ENCODE measurements at regions not wholly inside any gene's neighbourhood (a gene's known extent, or its start where the extent isn't known, plus 50 kb on each side); places are given as distances from the start of the nearest gene placed in this dataset.
"Not testable (repeated sequence)": the region's sequence is repeated elsewhere in the genome, so short reads cannot be mapped to it uniquely, and the experiment has no call there.

DNA sequence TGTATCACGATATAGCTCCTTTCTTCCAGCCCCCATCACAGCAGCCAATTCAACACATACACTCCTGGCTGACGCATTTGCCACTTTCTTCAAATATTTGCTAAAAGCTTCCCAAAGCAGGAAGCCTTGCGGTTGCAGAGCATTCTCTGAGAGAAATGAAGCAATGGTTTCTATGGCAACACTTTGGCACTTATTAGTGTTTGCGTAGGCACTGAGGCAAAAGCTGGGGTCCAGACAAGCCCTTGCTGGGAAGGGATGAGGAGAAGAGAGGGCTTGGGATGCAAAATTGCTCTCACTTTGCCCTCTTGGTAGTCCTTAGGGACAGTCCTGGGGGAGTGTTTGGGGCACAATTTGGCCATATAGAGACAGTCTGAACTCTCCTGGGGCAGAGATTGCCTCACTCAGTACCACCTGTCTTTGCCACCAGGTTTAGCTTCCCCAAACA is 55.0 kb upstream of the PAK3 start:
- DNase-seq (ENCODE audit: low spot score), result peak; percentile 64

DNA sequence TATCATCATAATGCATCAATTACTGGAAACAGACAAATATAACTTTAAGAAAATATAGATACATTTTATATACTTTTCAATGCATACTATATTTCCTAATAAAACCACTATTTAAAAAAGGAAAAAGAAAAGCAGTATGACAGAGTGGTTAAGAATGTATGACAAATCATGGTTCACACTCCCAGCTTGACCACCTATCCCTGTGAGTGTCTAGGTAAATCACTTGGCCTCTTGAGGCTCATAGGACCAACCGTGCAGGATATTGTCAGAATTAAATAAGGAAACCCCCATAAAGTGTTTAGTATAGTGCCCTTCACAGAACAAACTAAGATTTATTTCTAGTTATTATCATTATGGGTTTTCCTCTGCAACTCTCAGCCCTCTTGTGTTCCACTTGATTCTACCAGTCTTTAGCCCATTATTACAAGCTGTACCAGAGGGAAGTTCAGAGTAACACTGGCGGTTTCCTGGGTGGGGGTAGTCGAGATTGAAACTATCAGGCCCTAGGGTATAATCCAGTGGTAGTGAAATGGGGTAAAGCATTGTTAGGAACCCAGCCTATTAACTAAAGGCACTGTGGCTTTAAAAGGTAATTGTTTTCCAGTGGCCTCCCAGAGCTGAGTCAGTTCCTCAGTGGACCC is 55.5 kb upstream of the PAK3 start:
- DNase-seq (ENCODE audit: low spot score), result no peak

- no peak for DNase-seq (ENCODE audit: low spot score)
Measured at GRCh38 chrX:111039606-111040005, 56.4 kb upstream of the PAK3 start.

DNA sequence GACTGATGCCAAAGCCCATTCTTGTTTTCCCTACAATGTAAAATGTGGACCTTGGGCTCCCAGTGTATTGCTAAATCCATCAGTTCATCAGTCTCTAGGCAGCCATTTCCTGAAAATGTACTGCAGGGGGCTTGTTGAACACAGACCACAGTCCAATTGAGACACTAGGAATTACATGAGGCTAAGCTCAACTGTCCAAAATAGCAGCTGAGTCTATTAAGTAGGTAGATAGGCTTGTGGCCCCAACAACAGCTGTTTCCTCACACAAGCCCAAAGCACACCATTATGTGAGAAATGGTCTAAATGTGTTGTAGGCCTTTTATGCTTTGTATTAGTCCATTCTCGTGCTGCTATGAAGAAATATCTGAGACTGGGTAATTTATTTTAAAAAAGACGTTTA is 60.0 kb upstream of the PAK3 start:
- no peak for DNase-seq (ENCODE audit: low spot score)

DNA sequence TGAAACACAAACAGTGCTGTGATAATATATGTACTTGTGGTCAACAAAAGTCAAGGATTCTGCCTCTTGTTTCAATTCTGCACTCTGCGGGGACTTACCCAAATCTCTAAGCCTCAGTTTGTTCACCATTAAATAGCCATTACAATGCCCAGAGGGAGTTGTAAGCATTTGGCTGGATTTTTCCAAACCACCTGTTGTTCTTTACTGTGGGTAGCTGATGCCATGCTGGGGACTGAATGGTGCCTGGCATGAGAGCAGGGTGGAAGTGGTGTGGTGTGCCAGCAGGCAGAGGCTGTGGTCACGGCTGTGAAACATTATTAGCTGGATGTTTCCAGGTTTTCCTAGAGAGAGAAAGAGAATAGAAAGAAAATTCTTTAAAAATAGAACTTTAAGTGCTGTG is 60.7 kb upstream of the PAK3 start:
- no peak for DNase-seq (ENCODE audit: low spot score)

DNA sequence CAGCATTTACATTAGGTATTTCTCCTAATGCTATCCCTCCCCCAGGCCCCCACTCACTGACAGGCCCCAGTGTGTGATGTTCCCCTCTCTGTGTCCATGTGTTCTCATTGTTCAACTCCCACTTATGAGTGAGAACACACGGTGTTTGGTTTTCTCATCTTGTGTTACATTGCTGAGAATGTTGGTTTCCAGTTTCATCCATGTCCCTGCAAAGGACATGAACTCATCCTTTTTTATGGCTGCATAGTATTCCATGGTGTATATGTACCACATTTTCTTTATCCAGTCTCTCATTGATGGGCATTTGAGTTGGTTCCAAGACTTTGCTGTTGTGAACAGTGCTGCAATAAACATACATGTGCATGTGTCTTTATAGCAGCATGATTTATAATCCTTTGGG is 73.0 kb upstream of the PAK3 start:
- DNase-seq (ENCODE audit: low spot score), result not testable (repeated sequence)

- no peak for DNase-seq (ENCODE audit: low spot score)
Measured at GRCh38 chrX:111020283-111020682, 75.7 kb upstream of the PAK3 start.

DNA sequence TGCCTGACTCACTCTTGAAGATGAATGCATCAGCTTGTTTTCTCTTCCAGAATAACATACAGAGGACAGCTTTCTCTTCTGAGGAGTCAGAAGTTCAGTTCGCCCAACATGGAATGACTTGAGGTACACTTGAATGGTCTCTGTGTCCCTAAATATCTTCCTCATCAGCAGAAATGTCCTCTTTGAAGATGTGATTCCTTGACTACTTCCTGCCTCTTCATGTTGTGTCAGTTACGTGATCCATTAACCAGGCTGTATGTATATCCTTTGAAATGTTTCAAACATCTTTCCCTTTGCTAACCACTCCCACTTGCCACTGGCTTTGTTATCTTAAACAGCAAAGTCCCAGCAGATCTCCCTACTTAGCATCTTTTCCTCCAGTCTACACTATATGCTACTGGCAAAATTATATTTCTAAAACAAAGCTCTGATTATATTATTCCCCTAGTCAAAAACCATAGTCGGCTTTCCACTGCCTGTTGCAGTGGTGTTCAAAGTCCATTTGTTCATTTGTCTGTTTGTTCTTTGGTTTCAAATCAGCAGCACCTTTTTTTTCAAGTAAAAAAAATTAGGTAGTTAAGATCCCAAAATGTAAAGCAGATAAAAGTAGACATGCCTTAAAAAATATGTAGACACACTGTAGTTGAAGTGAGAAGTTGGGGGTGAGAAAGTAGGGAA is 82.1 kb upstream of the PAK3 start:
- no peak for DNase-seq (ENCODE audit: low spot score)

GRCh38 chrX:111010111-111010510 is 85.9 kb upstream of the PAK3 start:
- DNase-seq (ENCODE audit: low spot score), result no peak

GRCh38 chrX:111009256-111009655 is 86.7 kb upstream of the PAK3 start:
- no peak for DNase-seq (ENCODE audit: low spot score)

DNA sequence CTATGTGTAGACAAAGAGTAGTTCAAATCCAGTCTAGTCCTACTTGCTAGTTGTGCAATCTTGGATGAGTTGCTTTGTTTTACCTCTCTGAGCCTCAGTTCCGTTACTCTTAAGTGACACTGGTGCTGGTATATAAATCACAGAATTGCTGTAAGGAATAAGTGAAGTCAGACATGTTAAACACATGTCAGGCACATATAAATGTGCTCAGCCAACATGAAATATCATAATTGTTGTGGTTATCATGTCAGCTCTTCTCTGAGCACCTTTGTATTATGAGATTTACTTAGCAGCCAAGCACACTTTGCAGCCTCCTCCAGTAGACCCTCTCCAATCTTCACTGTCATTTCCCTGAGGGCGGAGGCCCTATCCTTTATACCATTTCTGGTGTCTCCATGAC is 87.9 kb upstream of the PAK3 start:
- DNase-seq (ENCODE audit: low spot score), result no peak

GRCh38 chrX:111007238-111007637 is 88.8 kb upstream of the PAK3 start:
- DNase-seq (ENCODE audit: low spot score), result no peak

DNA sequence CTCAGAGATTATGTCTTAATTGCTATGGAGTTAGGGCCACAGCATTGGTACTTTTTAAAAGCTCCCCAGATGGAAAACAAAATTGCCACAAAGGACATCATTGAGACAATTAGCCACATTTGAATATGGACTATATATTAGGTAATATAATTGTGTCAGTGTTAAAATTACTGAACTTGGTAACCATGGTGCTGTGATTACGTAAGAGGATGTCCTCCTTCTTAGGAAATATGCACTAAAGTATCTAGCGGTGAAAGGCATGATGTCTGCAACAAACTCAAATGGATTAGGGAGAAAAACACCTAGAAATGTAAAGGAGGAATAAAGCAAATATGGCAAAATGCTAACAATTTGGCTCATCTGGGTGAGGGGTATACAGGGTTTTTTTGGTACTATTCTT is 89.9 kb upstream of the PAK3 start:
- DNase-seq (ENCODE audit: low spot score), result no peak

- no peak for DNase-seq (ENCODE audit: low spot score)
Measured at GRCh38 chrX:111005166-111005565, 90.8 kb upstream of the PAK3 start.

DNA sequence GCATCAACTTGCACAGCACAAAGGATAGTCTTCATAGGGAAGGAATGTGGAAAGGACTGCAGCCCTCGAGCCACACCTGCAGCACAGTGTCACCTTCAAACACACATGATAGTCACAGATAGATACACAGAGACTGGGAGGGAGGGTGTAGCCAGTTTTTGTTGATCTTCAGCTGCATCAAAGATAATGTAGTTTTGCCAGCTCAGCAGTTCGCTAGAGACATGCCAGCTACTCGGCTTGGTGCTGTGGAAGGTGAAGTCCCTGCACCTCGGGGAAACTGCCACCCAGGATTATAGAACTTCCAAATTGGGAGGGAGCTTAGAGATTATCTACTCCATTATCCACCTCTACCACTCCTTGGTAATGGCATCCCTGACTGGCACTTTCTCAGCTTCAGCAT is 92.9 kb upstream of the PAK3 start:
- no peak for DNase-seq (ENCODE audit: low spot score)

- peak; percentile 49 for DNase-seq (ENCODE audit: low spot score)
Measured at GRCh38 chrX:110992611-110993010, 103.4 kb upstream of the PAK3 start.

- DNase-seq (ENCODE audit: low spot score), result no peak
Measured at GRCh38 chrX:110989869-110990268, 106.1 kb upstream of the PAK3 start.

GRCh38 chrX:110989447-110989846 is 106.5 kb upstream of the PAK3 start:
- DNase-seq (ENCODE audit: low spot score), result no peak

- DNase-seq (ENCODE audit: low spot score), result no peak
Measured at GRCh38 chrX:110987292-110987691, 108.7 kb upstream of the PAK3 start.

- no peak for DNase-seq (ENCODE audit: low spot score)
Measured at GRCh38 chrX:110985470-110985869, 110.5 kb upstream of the PAK3 start.

- no peak for DNase-seq (ENCODE audit: low spot score)
Measured at GRCh38 chrX:110983024-110983423, 113.0 kb upstream of the PAK3 start.

DNA sequence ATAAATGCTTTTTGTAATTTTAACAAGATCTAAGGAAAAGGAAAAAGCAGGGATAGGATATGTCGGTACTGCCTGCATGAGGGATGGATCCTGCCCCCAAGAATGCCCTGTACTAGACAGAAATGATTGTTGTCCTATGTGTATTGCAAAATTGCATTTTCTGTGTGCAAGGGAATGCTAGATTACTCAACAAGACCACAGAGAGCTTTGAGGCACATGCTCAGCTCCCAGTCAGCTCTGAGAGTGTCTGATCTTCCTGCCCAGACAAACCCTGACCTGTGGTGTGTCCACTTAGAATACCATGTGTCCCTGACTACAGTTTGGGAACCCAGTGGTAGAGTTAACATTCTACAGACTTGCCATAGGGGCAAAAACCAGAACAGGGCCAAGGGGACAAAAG is 129.2 kb upstream of the PAK3 start:
- DNase-seq (ENCODE audit: low spot score), result no peak

DNA sequence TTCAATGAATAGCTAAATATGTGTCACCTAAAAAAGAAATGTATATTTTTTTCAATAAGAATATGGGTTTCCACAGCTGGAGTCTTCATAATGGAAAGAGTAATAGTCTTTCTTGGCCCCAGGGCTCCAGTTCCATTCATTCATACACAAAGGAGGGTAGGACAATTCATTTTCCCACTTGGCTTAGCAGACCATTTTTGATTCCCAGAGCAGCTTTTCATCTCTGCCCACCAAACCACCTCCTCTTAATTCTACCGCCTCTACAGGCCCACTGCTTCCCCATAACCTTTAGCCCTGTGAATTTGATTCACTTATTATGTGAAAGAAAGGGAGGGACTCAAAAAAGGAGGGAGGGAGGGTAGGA is 129.9 kb upstream of the PAK3 start:
- no peak for DNase-seq (ENCODE audit: low spot score)

GRCh38 chrX:110965409-110966090 is 130.4 kb upstream of the PAK3 start:
- DNase-seq (ENCODE audit: low spot score), result no peak

All from AG08395 (cell line).